Neutrophil (primary cell): ENCODE measurements at regions not wholly inside any gene's neighbourhood (a gene's known extent, or its start where the extent isn't known, plus 50 kb on each side); places are given as distances from the start of the nearest gene placed in this dataset.
A peak's percentile ranks its signal among the peaks of the same experiment; 100 is the strongest.
"Not testable (repeated sequence)": the region's sequence is repeated elsewhere in the genome, so short reads cannot be mapped to it uniquely, and the experiment has no call there.

Source experiments
- H3K27ac ChIP-seq: fragments of 200-600 bp; sonication (generic); 2 replicates; pipeline ENCODE4 v1.5.1; 2016; ENCODE audit warnings: mild to moderate bottlenecking, moderate library complexity
- H3K27me3 ChIP-seq: fragments of 200-600 bp; sonication (generic); 2 replicates; pipeline ENCODE4 v1.6.0; 2016; ENCODE audit warnings: mild to moderate bottlenecking
- H3K36me3 ChIP-seq: fragments of 200-600 bp; sonication (generic); 2 replicates; pipeline ENCODE4 v1.5.1; 2017
- H3K4me1 ChIP-seq, 2 experiments: fragments of 200-600 bp in 1 of 2; sonication (generic) in 1 of 2; 1 replicate in 1 of 2; 2 replicates in 1 of 2; pipeline versions ENCODE4 v1.5.1 to v1.6.1; 2013 to 2016; ENCODE audit warnings: low read depth in 1 of 2, low read length in 1 of 2, mild to moderate bottlenecking in 1 of 2, moderate library complexity in 1 of 2; ENCODE audit not compliant: control insufficient read depth in 1 of 2, insufficient read depth in 1 of 2
- H3K4me3 ChIP-seq, 2 experiments: fragments of 200-600 bp in 1 of 2; sonication (generic) in 1 of 2; 1 replicate in 1 of 2; 2 replicates in 1 of 2; pipeline ENCODE4 v1.5.1; 2013 to 2016; ENCODE audit warnings: low read depth in 1 of 2, low read length in 1 of 2, mild to moderate bottlenecking in 1 of 2, moderate library complexity in 1 of 2
- H3K9me3 ChIP-seq: fragments of 200-600 bp; sonication (generic); 2 replicates; pipeline ENCODE4 v1.5.1; 2016

GRCh38 chr2:87534273-87534889, 213.5 kb upstream of the PLGLB2 start:
- H3K9me3 ChIP-seq = not testable (repeated sequence)

DNA sequence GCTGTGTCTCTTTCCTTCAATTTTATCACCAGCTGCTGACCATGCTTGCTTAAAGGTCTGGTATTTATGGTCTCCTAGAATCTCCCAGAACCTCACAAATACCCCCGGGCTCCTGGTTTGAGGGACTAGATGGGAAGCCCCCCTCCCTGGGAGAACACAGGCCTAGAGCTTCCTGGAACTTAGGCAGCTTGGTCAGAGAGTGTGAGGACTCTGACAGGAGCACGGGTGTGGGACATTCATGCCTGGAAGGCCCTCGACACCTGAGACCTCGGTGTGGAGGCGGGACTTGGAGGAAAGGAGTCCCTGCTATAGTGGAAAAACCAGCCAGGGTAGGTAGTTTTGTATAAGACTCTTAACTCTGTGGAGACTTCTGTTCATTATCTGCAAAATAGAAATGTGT, 211.5 kb upstream of the PLGLB2 start:
- peaks cover 8 to 12% of the 10 kb centered on the region in 2 experiments for H3K4me1 ChIP-seq
- not testable (repeated sequence) for H3K9me3 ChIP-seq, H3K27ac ChIP-seq, H3K36me3 ChIP-seq, H3K4me3 ChIP-seq, H3K27me3 ChIP-seq

More at GRCh38 chr2:87534273-87534889, 213.5 kb upstream of the PLGLB2 start:
- H3K27me3 ChIP-seq, H3K4me1 ChIP-seq, H3K36me3 ChIP-seq, H3K4me3 ChIP-seq, H3K27ac ChIP-seq: not testable (repeated sequence)

GRCh38 chr2:87537251-87537671, 210.6 kb upstream of the PLGLB2 start:
- not testable (repeated sequence) for H3K27ac ChIP-seq, H3K36me3 ChIP-seq, H3K27me3 ChIP-seq

GRCh38 chr2:87538268-87538667, 209.6 kb upstream of the PLGLB2 start:
- H3K4me1 ChIP-seq = peaks cover 8 to 12% of the 10 kb centered on the region in 2 experiments
- not testable (repeated sequence) for H3K4me3 ChIP-seq, H3K27ac ChIP-seq, H3K9me3 ChIP-seq, H3K27me3 ChIP-seq, H3K36me3 ChIP-seq

More at GRCh38 chr2:87537251-87537671, 210.6 kb upstream of the PLGLB2 start:
- not testable (repeated sequence) for H3K4me3 ChIP-seq, H3K9me3 ChIP-seq
- peaks cover 8 to 12% of the 10 kb centered on the region in 2 experiments for H3K4me1 ChIP-seq

GRCh38 chr2:87539151-87539943, 208.5 kb upstream of the PLGLB2 start:
- peak overlapping the region in 1 of 2 experiments; percentile 25 for H3K4me3 ChIP-seq
- not testable (repeated sequence) for H3K27me3 ChIP-seq, H3K36me3 ChIP-seq, H3K9me3 ChIP-seq
- H3K27ac ChIP-seq = peak overlapping the region; percentile 46
- peaks cover 8 to 12% of the 10 kb centered on the region in 2 experiments for H3K4me1 ChIP-seq

DNA sequence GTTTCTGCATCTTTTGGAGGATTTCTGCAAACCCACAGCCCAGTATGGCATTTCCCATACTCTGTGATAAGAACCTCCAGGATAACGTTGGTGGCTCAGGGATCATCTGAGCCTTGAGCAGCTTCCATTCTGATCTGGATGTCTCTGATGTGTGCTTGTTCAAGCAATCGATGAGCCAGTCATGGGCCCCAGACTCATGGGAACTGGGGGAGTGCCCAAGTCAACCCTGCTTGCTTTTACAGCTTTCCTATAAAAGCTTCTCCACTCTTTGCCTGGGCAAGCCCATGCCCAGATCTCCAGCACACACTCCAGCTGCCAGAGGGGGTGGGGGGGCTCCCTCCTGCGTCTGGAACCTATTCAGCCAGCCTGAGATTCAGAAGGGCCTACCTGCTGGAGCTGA, 207.6 kb upstream of the PLGLB2 start:
- peaks cover 8 to 12% of the 10 kb centered on the region in 2 experiments for H3K4me1 ChIP-seq
- H3K4me3 ChIP-seq, H3K9me3 ChIP-seq, H3K27me3 ChIP-seq, H3K27ac ChIP-seq, H3K36me3 ChIP-seq: not testable (repeated sequence)

DNA sequence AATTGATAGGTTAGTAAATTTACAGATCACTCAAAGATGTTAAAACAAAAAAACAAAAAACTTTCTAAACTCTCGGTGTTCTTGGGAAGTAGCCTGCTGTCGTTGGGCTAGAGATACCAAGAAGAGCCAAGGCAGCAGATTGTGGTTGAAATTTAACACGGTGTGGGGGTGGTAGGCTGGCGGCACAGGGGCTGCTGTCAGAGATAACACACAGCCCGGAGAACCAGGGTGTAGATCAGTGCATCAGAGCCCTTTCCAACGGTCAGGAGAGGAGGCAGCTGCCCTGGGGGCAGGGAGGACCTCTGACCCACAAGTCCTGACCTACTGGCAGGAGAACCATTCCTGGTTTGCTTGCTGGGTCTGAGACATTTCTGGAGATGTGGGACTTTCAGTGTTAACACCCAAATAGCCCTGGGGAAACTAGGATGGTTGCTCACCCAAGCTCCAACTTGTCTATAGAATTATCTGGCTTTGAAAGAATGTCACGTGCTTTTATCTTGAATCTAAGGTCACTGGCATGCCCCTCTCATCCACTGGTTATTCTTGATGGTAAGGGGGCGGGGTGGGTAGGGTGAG, 205.2 kb upstream of the PLGLB2 start:
- H3K36me3 ChIP-seq, H3K4me1 ChIP-seq, H3K27ac ChIP-seq, H3K27me3 ChIP-seq, H3K9me3 ChIP-seq, H3K4me3 ChIP-seq: not testable (repeated sequence)

GRCh38 chr2:87543797-87544196, 204.1 kb upstream of the PLGLB2 start:
- not testable (repeated sequence) for H3K27ac ChIP-seq, H3K36me3 ChIP-seq, H3K27me3 ChIP-seq, H3K9me3 ChIP-seq, H3K4me1 ChIP-seq, H3K4me3 ChIP-seq

- not testable (repeated sequence) for H3K9me3 ChIP-seq, H3K36me3 ChIP-seq, H3K27me3 ChIP-seq, H3K4me1 ChIP-seq, H3K27ac ChIP-seq, H3K4me3 ChIP-seq
Observed at GRCh38 chr2:87547106-87547505, 200.8 kb upstream of the PLGLB2 start.

DNA sequence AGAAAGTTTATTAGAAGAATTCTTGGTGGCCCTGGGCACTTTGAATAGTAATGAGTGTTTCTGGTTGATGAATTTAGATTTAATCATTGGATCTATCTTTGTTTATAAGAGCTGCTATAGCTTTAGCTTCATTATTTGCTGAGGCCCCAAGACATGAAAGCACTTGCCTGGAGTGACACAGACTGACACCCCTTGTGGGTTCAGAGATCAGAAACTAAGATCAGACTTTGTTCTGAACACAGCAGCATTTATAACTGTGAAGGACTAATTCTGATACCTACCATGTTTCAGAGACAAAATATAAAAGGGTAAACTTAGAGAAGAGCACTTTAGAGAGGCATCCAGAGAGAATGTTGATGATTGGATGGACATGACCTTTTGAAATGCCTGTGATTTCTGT, 199.9 kb upstream of the PLGLB2 start:
- not testable (repeated sequence) for H3K4me1 ChIP-seq, H3K27ac ChIP-seq, H3K27me3 ChIP-seq, H3K36me3 ChIP-seq, H3K9me3 ChIP-seq, H3K4me3 ChIP-seq

DNA sequence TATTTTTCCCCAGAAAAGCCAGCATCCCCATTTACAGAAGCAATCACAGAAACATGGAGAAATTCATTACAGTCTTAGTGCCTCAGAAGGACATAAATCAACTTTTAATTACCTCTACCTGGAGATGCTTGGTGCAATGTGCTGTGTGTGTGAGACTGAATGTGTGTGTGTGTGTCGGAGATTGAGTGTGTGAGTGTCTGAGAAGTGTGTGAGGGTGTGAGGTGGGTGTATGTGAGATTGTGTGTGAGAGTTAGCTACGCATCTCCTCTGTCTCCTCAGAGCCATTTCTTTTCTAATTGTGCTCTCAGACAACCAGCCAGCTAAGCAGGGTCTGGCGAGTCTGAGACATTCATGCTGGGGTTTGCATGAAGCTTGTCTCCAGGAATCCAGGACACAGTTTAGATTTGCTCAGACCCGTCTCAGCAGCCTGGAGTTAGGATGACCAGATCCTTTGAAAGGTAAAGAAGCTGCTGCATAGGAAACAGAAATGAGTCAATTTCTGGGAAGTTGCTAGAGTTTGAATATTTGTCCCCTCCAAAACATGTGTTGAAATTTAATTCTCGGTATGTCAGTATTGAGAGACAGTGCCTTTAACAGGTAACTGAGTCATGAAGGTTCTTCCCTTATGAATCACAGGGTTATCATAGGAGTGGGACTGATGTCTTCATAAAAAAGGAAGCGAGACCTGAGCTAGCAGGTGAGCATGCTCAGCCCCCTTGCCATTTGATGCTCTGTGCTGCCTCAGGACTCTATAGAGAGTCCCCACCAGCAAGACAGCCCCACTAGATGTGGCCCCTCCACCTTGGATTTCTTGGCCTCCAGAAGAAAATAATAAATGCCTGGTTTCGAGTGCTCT, 199.0 kb upstream of the PLGLB2 start:
- not testable (repeated sequence) for H3K36me3 ChIP-seq, H3K27ac ChIP-seq, H3K4me3 ChIP-seq, H3K9me3 ChIP-seq, H3K4me1 ChIP-seq, H3K27me3 ChIP-seq

- not testable (repeated sequence) for H3K27ac ChIP-seq, H3K4me3 ChIP-seq, H3K9me3 ChIP-seq, H3K27me3 ChIP-seq, H3K36me3 ChIP-seq, H3K4me1 ChIP-seq
Observed at GRCh38 chr2:87549561-87550202, 198.2 kb upstream of the PLGLB2 start.

DNA sequence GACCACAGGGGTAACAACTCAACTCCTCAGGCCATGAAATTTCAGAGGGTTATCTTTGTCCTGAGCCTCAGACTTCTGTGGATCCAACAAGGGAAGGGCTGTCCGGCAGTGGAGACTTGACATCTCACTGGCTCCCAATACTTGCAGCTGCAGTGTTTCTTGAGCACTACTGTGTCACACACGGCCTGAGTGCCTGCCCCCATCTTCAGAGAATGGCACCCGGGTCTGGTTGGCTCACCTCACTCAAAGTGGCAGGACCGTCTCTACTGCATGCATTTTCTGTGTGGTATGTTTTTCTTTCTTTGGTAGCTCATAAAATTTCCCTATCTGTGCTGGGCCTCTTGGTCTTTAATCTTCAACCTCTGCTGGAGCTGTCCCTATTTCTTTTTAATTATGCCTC, 193.2 kb upstream of the PLGLB2 start:
- not testable (repeated sequence) for H3K27ac ChIP-seq, H3K9me3 ChIP-seq, H3K27me3 ChIP-seq, H3K4me1 ChIP-seq, H3K36me3 ChIP-seq, H3K4me3 ChIP-seq
